GM23338 (cell line): ENCODE measurements at regions not wholly inside any gene's neighbourhood (a gene's known extent, or its start where the extent isn't known, plus 50 kb on each side); places are given as distances from the start of the nearest gene placed in this dataset.

Experiments
- ATAC-seq: fragments of 200-7000 bp; cut with Tn5 transposase; 3 replicates; pipeline ENCODE4 v1.9.1; 2020
- DNase-seq: peaks from one replicate; pipeline ENCODE4 v3.0.0-alpha.2; 2015; ENCODE audit warnings: low spot score
- H2AFZ ChIP-seq: fragments of 200-600 bp; sonication (generic); 2 replicates; pipeline ENCODE4 v1.8.0; 2016; ENCODE audit warnings: antibody characterized with exemption, mild to moderate bottlenecking, moderate library complexity
- H3F3A ChIP-seq: fragments of 200-600 bp; sonication (generic); replicated peaks from 2 replicates; pipeline ENCODE4 v1.8.0; 2017; ENCODE audit warnings: antibody characterized with exemption, mixed run types, low read depth
- H3K27ac ChIP-seq: fragments of 200-600 bp; sonication (generic); 2 replicates; pipeline ENCODE4 v1.6.1; 2016; ENCODE audit warnings: low read depth
- H3K27me3 ChIP-seq: fragments of 200-600 bp; sonication (generic); 2 replicates; pipeline ENCODE4 v1.8.0; 2016; ENCODE audit warnings: mild to moderate bottlenecking, mixed run types, moderate library complexity; ENCODE audit not compliant: insufficient read depth
- H3K36me3 ChIP-seq: fragments of 200-600 bp; sonication (generic); 2 replicates; pipeline ENCODE4 v1.8.0; 2016; ENCODE audit warnings: mild to moderate bottlenecking; ENCODE audit not compliant: insufficient read depth
- H3K4me1 ChIP-seq: fragments of 200-600 bp; sonication (generic); 2 replicates; pipeline ENCODE4 v1.8.0; 2016; ENCODE audit warnings: mild to moderate bottlenecking, moderate library complexity; ENCODE audit not compliant: insufficient read depth
- H3K4me2 ChIP-seq: fragments of 200-600 bp; sonication (generic); 2 replicates; pipeline ENCODE4 v1.7.1; 2017; ENCODE audit warnings: mixed run types
- H3K4me3 ChIP-seq: fragments of 200-600 bp; sonication (generic); 2 replicates; pipeline ENCODE4 v1.6.1; 2016; ENCODE audit warnings: mixed run types
- H3K79me2 ChIP-seq: fragments of 200-600 bp; sonication (generic); replicated peaks from 2 replicates; pipeline ENCODE4 v1.8.0; 2017; ENCODE audit warnings: mild to moderate bottlenecking; ENCODE audit not compliant: insufficient read depth
- H3K9me2 ChIP-seq: fragments of 200-600 bp; sonication (generic); 2 replicates; pipeline ENCODE4 v1.8.0; 2017; ENCODE audit not compliant: insufficient read depth
- H4K20me1 ChIP-seq: fragments of 200-600 bp; sonication (generic); replicated peaks from 2 replicates; pipeline ENCODE4 v1.8.0; 2017; ENCODE audit warnings: mild to moderate bottlenecking; ENCODE audit not compliant: insufficient read depth
- H3K27ac Mint-ChIP-seq: 2 replicates; pipeline ENCODE4 v1.8.0; 2020; ENCODE audit warnings: inconsistent platforms, mild to moderate bottlenecking, moderate library complexity, mixed read lengths
- H3K27me3 Mint-ChIP-seq: 3 replicates; pipeline ENCODE4 v1.8.0; 2022; ENCODE audit warnings: low read depth, mild to moderate bottlenecking, moderate library complexity, mixed read lengths, inconsistent platforms; ENCODE audit not compliant: insufficient read depth, poor library complexity
- H3K36me3 Mint-ChIP-seq: 3 replicates; pipeline ENCODE4 v1.8.0; 2021; ENCODE audit warnings: low read depth, mild to moderate bottlenecking, inconsistent platforms, moderate library complexity, mixed read lengths
- H3K4me1 Mint-ChIP-seq: 3 replicates; pipeline ENCODE4 v1.8.0; 2020; ENCODE audit warnings: mild to moderate bottlenecking, inconsistent platforms, mixed read lengths
- H3K4me3 Mint-ChIP-seq: 3 replicates; pipeline ENCODE4 v1.8.0; 2021; ENCODE audit warnings: moderate library complexity, mild to moderate bottlenecking, inconsistent platforms, mixed read lengths
- H3K9me3 Mint-ChIP-seq: 3 replicates; pipeline ENCODE4 v1.8.0; 2020; ENCODE audit warnings: moderate library complexity, mild to moderate bottlenecking, inconsistent platforms, mixed read lengths
- CREB1 ChIP-seq: fragments of 250-450 bp; sonication (Bioruptor Pico); IDR thresholded peaks from 2 replicates; pipeline ENCODE4 v1.5.0; 2020; ENCODE audit warnings: low read depth, mild to moderate bottlenecking, moderate library complexity
- JUNB ChIP-seq: IDR thresholded peaks from one replicate; pipeline ENCODE4 v1.6.1; 2016; ENCODE audit warnings: antibody characterized with exemption; ENCODE audit not compliant: unreplicated experiment
- POLR2AphosphoS5 ChIP-seq: IDR thresholded peaks from 2 replicates; pipeline ENCODE4 v1.6.1; 2016; ENCODE audit warnings: antibody characterized with exemption, low read depth
- ZNF114 ChIP-seq: fragments of 250-450 bp; sonication (Bioruptor Pico); IDR thresholded peaks from 2 replicates; pipeline ENCODE4 v1.5.0; 2020; ENCODE audit warnings: mild to moderate bottlenecking, moderate library complexity
- ZNF462 ChIP-seq: fragments of 250-450 bp; sonication (Bioruptor Pico); IDR thresholded peaks from 2 replicates; pipeline ENCODE4 v1.5.0; 2020; ENCODE audit warnings: mild to moderate bottlenecking, moderate library complexity
- TF ChIP-seq, protein P1 (sequence below): IDR thresholded peaks from one replicate; pipeline ENCODE4 v1.6.1; 2018; ENCODE audit warnings: antibody characterized with exemption; ENCODE audit not compliant: unreplicated experiment
- TF ChIP-seq, protein P2 (sequence below): IDR thresholded peaks from 2 replicates; pipeline ENCODE4 v1.6.1; 2016; ENCODE audit warnings: antibody characterized with exemption

DNA sequence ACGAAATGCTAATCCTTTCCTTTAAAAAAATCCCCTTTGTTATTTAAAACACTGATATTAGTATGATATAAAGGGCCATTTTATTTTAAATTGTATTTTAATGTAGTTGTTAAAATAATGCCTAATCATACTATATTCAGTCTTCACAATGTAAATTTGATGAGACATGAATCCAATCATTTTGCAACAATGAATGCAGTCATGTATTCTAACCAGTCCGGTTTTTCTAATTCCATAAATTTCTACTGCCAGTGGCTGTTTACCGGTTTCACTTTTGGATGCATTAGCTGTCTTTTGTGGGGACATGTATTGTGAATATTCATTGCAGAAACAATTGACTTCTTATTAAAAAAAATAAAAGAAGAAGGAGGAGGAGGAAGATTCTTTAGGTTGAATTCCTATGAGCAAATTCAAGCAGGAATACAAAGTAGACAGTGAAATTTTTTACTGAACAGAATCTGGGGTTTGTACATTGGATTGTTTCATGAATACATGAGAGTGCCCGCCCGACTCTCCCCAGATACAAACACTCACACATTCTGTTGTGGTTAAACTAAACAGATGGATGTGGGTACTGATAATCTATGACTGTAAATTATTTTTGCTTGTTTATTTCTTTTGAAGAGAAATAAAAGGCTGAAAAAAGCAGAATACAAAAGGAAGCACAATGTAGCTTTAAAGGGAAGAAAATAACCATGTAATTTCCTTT lies 624.8 kb upstream of the PTBP2 start:
- TF ChIP-seq ZNF114 (CRISPR knock-in tag) = no peak
- TF ChIP-seq ZNF462 (CRISPR knock-in tag) = no peak
- no peak for TF ChIP-seq CREB1
- TF ChIP-seq JUNB = no peak
- TF ChIP-seq, protein P1, sequence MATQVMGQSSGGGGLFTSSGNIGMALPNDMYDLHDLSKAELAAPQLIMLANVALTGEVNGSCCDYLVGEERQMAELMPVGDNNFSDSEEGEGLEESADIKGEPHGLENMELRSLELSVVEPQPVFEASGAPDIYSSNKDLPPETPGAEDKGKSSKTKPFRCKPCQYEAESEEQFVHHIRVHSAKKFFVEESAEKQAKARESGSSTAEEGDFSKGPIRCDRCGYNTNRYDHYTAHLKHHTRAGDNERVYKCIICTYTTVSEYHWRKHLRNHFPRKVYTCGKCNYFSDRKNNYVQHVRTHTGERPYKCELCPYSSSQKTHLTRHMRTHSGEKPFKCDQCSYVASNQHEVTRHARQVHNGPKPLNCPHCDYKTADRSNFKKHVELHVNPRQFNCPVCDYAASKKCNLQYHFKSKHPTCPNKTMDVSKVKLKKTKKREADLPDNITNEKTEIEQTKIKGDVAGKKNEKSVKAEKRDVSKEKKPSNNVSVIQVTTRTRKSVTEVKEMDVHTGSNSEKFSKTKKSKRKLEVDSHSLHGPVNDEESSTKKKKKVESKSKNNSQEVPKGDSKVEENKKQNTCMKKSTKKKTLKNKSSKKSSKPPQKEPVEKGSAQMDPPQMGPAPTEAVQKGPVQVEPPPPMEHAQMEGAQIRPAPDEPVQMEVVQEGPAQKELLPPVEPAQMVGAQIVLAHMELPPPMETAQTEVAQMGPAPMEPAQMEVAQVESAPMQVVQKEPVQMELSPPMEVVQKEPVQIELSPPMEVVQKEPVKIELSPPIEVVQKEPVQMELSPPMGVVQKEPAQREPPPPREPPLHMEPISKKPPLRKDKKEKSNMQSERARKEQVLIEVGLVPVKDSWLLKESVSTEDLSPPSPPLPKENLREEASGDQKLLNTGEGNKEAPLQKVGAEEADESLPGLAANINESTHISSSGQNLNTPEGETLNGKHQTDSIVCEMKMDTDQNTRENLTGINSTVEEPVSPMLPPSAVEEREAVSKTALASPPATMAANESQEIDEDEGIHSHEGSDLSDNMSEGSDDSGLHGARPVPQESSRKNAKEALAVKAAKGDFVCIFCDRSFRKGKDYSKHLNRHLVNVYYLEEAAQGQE = no peak
- TF ChIP-seq, protein P2, sequence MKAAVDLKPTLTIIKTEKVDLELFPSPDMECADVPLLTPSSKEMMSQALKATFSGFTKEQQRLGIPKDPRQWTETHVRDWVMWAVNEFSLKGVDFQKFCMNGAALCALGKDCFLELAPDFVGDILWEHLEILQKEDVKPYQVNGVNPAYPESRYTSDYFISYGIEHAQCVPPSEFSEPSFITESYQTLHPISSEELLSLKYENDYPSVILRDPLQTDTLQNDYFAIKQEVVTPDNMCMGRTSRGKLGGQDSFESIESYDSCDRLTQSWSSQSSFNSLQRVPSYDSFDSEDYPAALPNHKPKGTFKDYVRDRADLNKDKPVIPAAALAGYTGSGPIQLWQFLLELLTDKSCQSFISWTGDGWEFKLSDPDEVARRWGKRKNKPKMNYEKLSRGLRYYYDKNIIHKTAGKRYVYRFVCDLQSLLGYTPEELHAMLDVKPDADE = no peak
- no peak for TF ChIP-seq POLR2AphosphoS5
- Histone ChIP-seq H3K4me3 (no peak overlapping the region), H3K27ac (no peak overlapping the region), H3K4me2 (no peak overlapping the region), H4K20me1 (no peaks in the 10 kb centered on the region), H3K4me1 (peaks cover 9% of the 10 kb centered on the region; the same call in 1 of the 2 replicates), H3K36me3 (no peaks in the 10 kb centered on the region), H2AFZ (peak overlapping the region; percentile 24), H3K27me3 (no peaks in the 10 kb centered on the region), H3K9me2 (peaks cover 5% of the 10 kb centered on the region; the same call in 1 of the 2 replicates), H3F3A (no peaks in the 10 kb centered on the region), H3K79me2 (no peaks in the 10 kb centered on the region)
- Mint-ChIP-seq H3K27me3 (no peaks in the 10 kb centered on the region), H3K9me3 (no peaks in the 10 kb centered on the region), H3K27ac (no peak overlapping the region; the same call in 1 of the 2 replicates), H3K36me3 (no peaks in the 10 kb centered on the region), H3K4me3 (no peak overlapping the region), H3K4me1 (no peaks in the 10 kb centered on the region; the same call in 2 of the 3 replicates)
- ATAC-seq (no peak), DNase-seq (no peak)
